ENCODE measurements at regions not wholly inside any gene's neighbourhood (a gene's known extent, or its start where the extent isn't known, plus 50 kb on each side); places are given as distances from the start of the nearest gene placed in this dataset.

GRCh38 chr2:8067784-8068336, 614.0 kb upstream of the ID2 start:
- no peak for DNase-seq

- no peak for DNase-seq
These were observed 608.9 kb upstream of the ID2 start for GRCh38 chr2:8072907-8073306.

- no peak for DNase-seq
These were observed 607.9 kb upstream of the ID2 start for GRCh38 chr2:8073916-8074315.

- peak; percentile 50 for DNase-seq
These were observed 605.2 kb upstream of the ID2 start for GRCh38 chr2:8076448-8077342.

- DNase-seq: no peak
These were observed 603.2 kb upstream of the ID2 start for GRCh38 chr2:8078705-8079104.

GRCh38 chr2:8080063-8080462, 601.8 kb upstream of the ID2 start:
- DNase-seq: no peak

GRCh38 chr2:8081130-8081529, 600.7 kb upstream of the ID2 start:
- DNase-seq: no peak

GRCh38 chr2:8082840-8083239, 599.0 kb upstream of the ID2 start:
- no peak for DNase-seq

- no peak for DNase-seq
These were observed 595.5 kb upstream of the ID2 start for GRCh38 chr2:8086357-8086756.

- no peak for DNase-seq
These were observed 594.9 kb upstream of the ID2 start for GRCh38 chr2:8086796-8087479.

GRCh38 chr2:8087480-8087840, 594.4 kb upstream of the ID2 start:
- no peak for DNase-seq

- no peak for DNase-seq
These were observed 593.0 kb upstream of the ID2 start for GRCh38 chr2:8088810-8089209.

- DNase-seq: no peak
These were observed 592.3 kb upstream of the ID2 start for GRCh38 chr2:8089596-8089995.

GRCh38 chr2:8090748-8091700, 590.8 kb upstream of the ID2 start:
- DNase-seq: peak; percentile 72

- no peak for DNase-seq
These were observed 587.3 kb upstream of the ID2 start for GRCh38 chr2:8094526-8094925.

GRCh38 chr2:8095978-8096377, 585.9 kb upstream of the ID2 start:
- DNase-seq: no peak

GRCh38 chr2:8096484-8096883, 585.4 kb upstream of the ID2 start:
- DNase-seq: no peak

GRCh38 chr2:8098476-8099266, 583.2 kb upstream of the ID2 start:
- DNase-seq: no peak

GRCh38 chr2:8099267-8099582, 582.6 kb upstream of the ID2 start:
- DNase-seq: no peak

GRCh38 chr2:8101614-8102277, 580.1 kb upstream of the ID2 start:
- DNase-seq: no peak

GRCh38 chr2:8102470-8102869, 579.4 kb upstream of the ID2 start:
- DNase-seq: no peak
